HL-60 (cell line): ENCODE measurements at regions not wholly inside any gene's neighbourhood (a gene's known extent, or its start where the extent isn't known, plus 50 kb on each side); places are given as distances from the start of the nearest gene placed in this dataset.

Experiments used
- DNase-seq, 2 experiments: peaks; one replicate each; pipeline ENCODE4 v3.0.0-alpha.2; 2010 to 2020; ENCODE audit warnings: low read depth in 1 of 2, low spot score in 1 of 2
- H3K27ac ChIP-seq: fragments of 250-450 bp; sonication (Bioruptor Pico); replicated peaks from 2 replicates; pipeline ENCODE4 v1.5.1; 2020; ENCODE audit warnings: mild to moderate bottlenecking, moderate library complexity
- H3K27me3 ChIP-seq: fragments of 250-450 bp; sonication (Bioruptor Pico); 2 replicates; pipeline ENCODE4 v1.5.1; 2021; ENCODE audit warnings: mild to moderate bottlenecking, moderate library complexity; ENCODE audit not compliant: insufficient read depth, poor library complexity, severe bottlenecking
- H3K4me3 ChIP-seq: replicated peaks from 2 replicates; pipeline ENCODE4 v1.5.1; 2011; ENCODE audit warnings: mild to moderate bottlenecking, control low read depth, low read length; ENCODE audit not compliant: insufficient read depth
- GABPA ChIP-seq: IDR thresholded peaks from 2 replicates; pipeline ENCODE4 v1.6.1; 2012; ENCODE audit warnings: low read depth
- POLR2AphosphoS5 ChIP-seq: IDR thresholded peaks from 2 replicates; pipeline ENCODE4 v1.6.1; 2012; ENCODE audit warnings: low read depth
- REST ChIP-seq: IDR thresholded peaks from 2 replicates; pipeline ENCODE4 v1.6.1; 2012; ENCODE audit warnings: low read depth; ENCODE audit not compliant: insufficient replicate concordance
- SPI1 ChIP-seq: IDR thresholded peaks from 2 replicates; pipeline ENCODE4 v1.6.1; 2012; ENCODE audit warnings: low read depth, mild to moderate bottlenecking, borderline replicate concordance
- TF ChIP-seq, protein P1 (sequence below): IDR thresholded peaks from one replicate; pipeline ENCODE4 v1.5.1; 2011; ENCODE audit warnings: low read length, control low read depth, inconsistent platforms; ENCODE audit not compliant: insufficient read depth

DNA sequence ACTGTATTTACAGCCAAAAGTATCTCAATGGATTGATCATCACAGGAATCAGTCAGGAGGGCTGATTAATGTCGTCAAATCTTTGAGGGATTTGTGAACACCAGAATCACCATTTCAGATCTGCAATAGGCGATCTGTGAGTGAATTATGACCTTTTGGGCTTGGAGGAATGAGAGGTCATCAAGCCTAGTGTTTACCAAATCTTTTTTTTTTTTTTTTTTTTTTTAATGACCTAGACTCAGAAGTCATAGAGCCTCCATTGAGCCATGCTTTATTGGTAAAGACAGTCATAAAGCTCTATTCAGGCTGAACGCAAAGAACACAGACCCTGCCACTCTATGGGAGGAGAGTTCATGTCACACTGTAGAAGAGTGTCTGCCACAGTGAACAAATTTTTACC lies 97.7 kb downstream of the SOCS6 start:
- no peak for DNase-seq
- TF ChIP-seq GABPA (no peak), SPI1 (no peak), REST (no peak), POLR2AphosphoS5 (no peak)
- TF ChIP-seq, protein P1, sequence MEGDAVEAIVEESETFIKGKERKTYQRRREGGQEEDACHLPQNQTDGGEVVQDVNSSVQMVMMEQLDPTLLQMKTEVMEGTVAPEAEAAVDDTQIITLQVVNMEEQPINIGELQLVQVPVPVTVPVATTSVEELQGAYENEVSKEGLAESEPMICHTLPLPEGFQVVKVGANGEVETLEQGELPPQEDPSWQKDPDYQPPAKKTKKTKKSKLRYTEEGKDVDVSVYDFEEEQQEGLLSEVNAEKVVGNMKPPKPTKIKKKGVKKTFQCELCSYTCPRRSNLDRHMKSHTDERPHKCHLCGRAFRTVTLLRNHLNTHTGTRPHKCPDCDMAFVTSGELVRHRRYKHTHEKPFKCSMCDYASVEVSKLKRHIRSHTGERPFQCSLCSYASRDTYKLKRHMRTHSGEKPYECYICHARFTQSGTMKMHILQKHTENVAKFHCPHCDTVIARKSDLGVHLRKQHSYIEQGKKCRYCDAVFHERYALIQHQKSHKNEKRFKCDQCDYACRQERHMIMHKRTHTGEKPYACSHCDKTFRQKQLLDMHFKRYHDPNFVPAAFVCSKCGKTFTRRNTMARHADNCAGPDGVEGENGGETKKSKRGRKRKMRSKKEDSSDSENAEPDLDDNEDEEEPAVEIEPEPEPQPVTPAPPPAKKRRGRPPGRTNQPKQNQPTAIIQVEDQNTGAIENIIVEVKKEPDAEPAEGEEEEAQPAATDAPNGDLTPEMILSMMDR: no peak
- no peak overlapping the region for H3K4me3 ChIP-seq
- H3K27ac ChIP-seq: no peak overlapping the region
- peaks cover 2% of the 10 kb centered on the region for H3K27me3 ChIP-seq

DNA sequence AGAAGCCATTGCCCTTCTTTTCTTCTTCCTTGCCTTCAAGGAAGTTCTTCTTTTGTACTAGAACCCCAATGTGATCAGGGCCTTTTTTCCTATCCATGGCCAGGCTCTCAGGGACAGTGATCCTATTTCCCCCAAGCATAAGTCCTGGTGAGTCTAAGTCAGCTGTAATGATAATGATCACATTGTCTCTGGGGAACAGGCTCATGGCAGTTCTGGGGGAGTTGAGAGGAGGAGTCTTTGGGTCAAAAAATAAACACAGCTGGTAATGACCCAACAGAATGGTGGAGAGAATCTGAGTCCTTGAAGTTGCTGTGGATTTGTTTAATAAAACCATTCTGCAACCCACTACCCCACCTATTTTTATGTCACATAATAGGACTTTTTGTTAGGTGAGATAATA lies 96.6 kb downstream of the SOCS6 start:
- no peak for DNase-seq
- Histone ChIP-seq H3K4me3 (no peak overlapping the region), H3K27ac (no peak overlapping the region), H3K27me3 (peaks cover 2% of the 10 kb centered on the region)
- TF ChIP-seq SPI1: no peak
- no peak for TF ChIP-seq POLR2AphosphoS5
- TF ChIP-seq, protein P1: no peak
- no peak for TF ChIP-seq REST
- TF ChIP-seq GABPA: no peak

GRCh38 chr18:70384181-70384790 lies 95.4 kb downstream of the SOCS6 start:
- no peak for DNase-seq
- Histone ChIP-seq H3K27ac (no peak overlapping the region), H3K4me3 (no peak overlapping the region), H3K27me3 (peaks cover 2% of the 10 kb centered on the region)
- TF ChIP-seq, protein P1: no peak
- no peak for TF ChIP-seq POLR2AphosphoS5
